PC-3 (cell line): ENCODE measurements at regions not wholly inside any gene's neighbourhood (a gene's known extent, or its start where the extent isn't known, plus 50 kb on each side); places are given as distances from the start of the nearest gene placed in this dataset.
A peak's percentile ranks its signal among the peaks of the same experiment; 100 is the strongest.

Experiments used
- ATAC-seq: fragments of 200-7000 bp; cut with Tn5 transposase; 2 replicates; pipeline ENCODE4 v1.9.1; 2020; ENCODE audit warnings: mild to moderate bottlenecking, moderate library complexity
- BruUV-seq: library from RNA; stranded (reverse); fragments of 400-500 nt; replicated peaks from 2 replicates; lab custom pipeline; 2021; lab: Mats Ljungman, UMichigan
- CTCF ChIA-PET: fragments of 300-600 bp; sonication (Branson Sonifier 250); formaldehyde crosslinking; loops from one replicate; lab custom pipeline; 2022; ENCODE audit warnings: antibody characterized with exemption; lab: Charles Lee
- POLR2A ChIA-PET: fragments of 300-600 bp; sonication (Branson Sonifier 250); formaldehyde crosslinking; loops from one replicate; lab custom pipeline; 2022; ENCODE audit warnings: antibody characterized with exemption; ENCODE audit not compliant: unreplicated experiment; lab: Charles Lee
- DNase-seq: peaks from one replicate; pipeline ENCODE4 v3.0.0-alpha.2; 2015
- H2AFZ ChIP-seq: fragments of 300-600 bp; sonication (generic); 2 replicates; pipeline ENCODE4 v1.6.0; 2016; ENCODE audit warnings: antibody characterized with exemption, low read length
- H3F3A ChIP-seq: fragments of 300-600 bp; sonication (generic); one replicate; pipeline ENCODE4 v1.6.0; 2017; ENCODE audit warnings: antibody characterized with exemption, low read length, control low read depth, mild to moderate bottlenecking; ENCODE audit not compliant: unreplicated experiment
- H3K27ac ChIP-seq: fragments of 300-600 bp; sonication (generic); 2 replicates; pipeline ENCODE4 v1.5.1; 2016; ENCODE audit warnings: mild to moderate bottlenecking, low read length
- H3K27me3 ChIP-seq: fragments of 300-600 bp; sonication (generic); 2 replicates; pipeline ENCODE4 v1.6.1; 2016; ENCODE audit warnings: low read length, mixed read lengths
- H3K36me3 ChIP-seq: fragments of 300-600 bp; sonication (generic); 2 replicates; pipeline ENCODE4 v1.6.1; 2016; ENCODE audit warnings: low read depth, mixed run types, low read length, mixed read lengths
- H3K4me1 ChIP-seq: fragments of 300-600 bp; sonication (generic); 2 replicates; pipeline ENCODE4 v1.5.1; 2016; ENCODE audit warnings: low read length; ENCODE audit not compliant: insufficient read depth
- H3K4me2 ChIP-seq: fragments of 300-600 bp; sonication (generic); 2 replicates; pipeline ENCODE4 v1.6.0; 2016; ENCODE audit warnings: low read length
- H3K4me3 ChIP-seq: fragments of 300-600 bp; sonication (generic); 2 replicates; pipeline ENCODE4 v1.5.1; 2016; ENCODE audit warnings: mild to moderate bottlenecking, low read length, mixed read lengths
- H3K79me2 ChIP-seq: fragments of 300-600 bp; sonication (generic); 2 replicates; pipeline ENCODE4 v1.6.1; 2017; ENCODE audit warnings: low read length, mixed read lengths
- H3K9ac ChIP-seq: fragments of 300-600 bp; sonication (generic); 2 replicates; pipeline ENCODE4 v1.6.0; 2016; ENCODE audit warnings: mild to moderate bottlenecking, low read length
- H3K9me2 ChIP-seq: fragments of 300-600 bp; sonication (generic); replicated peaks from 2 replicates; pipeline ENCODE4 v1.6.1; 2016; ENCODE audit warnings: mixed run types, low read length, mixed read lengths
- H3K9me3 ChIP-seq: fragments of 300-600 bp; sonication (generic); 2 replicates; pipeline ENCODE4 v1.6.1; 2016; ENCODE audit warnings: low read length, mixed read lengths
- H4K20me1 ChIP-seq: fragments of 300-600 bp; sonication (generic); 2 replicates; pipeline ENCODE4 v1.6.1; 2016; ENCODE audit warnings: low read length, mixed read lengths
- EZH2 ChIP-seq: fragments of 300-600 bp; sonication (generic); IDR thresholded peaks from one replicate; pipeline ENCODE4 v1.6.1; 2017; ENCODE audit warnings: antibody characterized with exemption, mild to moderate bottlenecking, low read length; ENCODE audit not compliant: unreplicated experiment
- EZH2phosphoT487 ChIP-seq: fragments of 300-600 bp; sonication (generic); IDR thresholded peaks from 2 replicates; pipeline ENCODE4 v1.6.1; 2018; ENCODE audit warnings: mild to moderate bottlenecking, antibody characterized with exemption, low read length, borderline replicate concordance
- intact Hi-C: fragments of 100-400 bp; cut with micrococcal nuclease; formaldehyde crosslinking; loops from 2 replicates; pipeline ENCODE4 v1.9.0; 2023
- TF ChIP-seq, protein P1 (sequence below): fragments of 300-600 bp; sonication (generic); conservative IDR thresholded peaks from 2 replicates; pipeline ENCODE4 v1.5.1; 2017; ENCODE audit warnings: antibody characterized with exemption, low read depth, mild to moderate bottlenecking, low read length

DNA sequence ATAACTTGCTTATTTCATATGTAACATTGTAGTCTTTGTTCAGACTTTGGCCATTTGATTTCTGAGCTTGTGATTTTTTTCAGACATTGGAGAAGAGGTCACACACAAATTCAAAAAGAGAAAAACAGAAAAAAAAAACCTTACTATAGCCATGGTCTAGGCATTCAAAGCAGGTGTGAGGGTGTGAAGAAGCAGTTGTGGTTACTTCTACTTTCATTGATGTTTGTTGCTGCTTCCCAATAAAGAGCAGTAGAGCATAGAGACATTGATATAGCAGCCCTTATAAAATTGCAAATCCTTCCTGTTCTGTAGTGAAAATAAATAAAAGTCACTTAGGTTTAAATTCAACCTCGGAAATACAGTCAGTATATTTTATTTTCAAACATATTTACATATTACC lies 671.6 kb downstream of the GRXCR1 start:
- Histone ChIP-seq H3K4me3 (no peak overlapping the region), H3K27ac (no peak overlapping the region), H3K27me3 (no peaks in the 10 kb centered on the region), H3K4me1 (no peaks in the 10 kb centered on the region), H4K20me1 (no peaks in the 10 kb centered on the region), H3K36me3 (no peaks in the 10 kb centered on the region), H3K79me2 (no peaks in the 10 kb centered on the region), H3F3A (no peaks in the 10 kb centered on the region), H3K9ac (no peak overlapping the region), H3K9me2 (no peaks in the 10 kb centered on the region), H2AFZ (no peak overlapping the region), H3K4me2 (no peak overlapping the region), H3K9me3 (no peaks in the 10 kb centered on the region)
- TF ChIP-seq EZH2phosphoT487 (no peak), EZH2 (no peak)
- TF ChIP-seq, protein P1, sequence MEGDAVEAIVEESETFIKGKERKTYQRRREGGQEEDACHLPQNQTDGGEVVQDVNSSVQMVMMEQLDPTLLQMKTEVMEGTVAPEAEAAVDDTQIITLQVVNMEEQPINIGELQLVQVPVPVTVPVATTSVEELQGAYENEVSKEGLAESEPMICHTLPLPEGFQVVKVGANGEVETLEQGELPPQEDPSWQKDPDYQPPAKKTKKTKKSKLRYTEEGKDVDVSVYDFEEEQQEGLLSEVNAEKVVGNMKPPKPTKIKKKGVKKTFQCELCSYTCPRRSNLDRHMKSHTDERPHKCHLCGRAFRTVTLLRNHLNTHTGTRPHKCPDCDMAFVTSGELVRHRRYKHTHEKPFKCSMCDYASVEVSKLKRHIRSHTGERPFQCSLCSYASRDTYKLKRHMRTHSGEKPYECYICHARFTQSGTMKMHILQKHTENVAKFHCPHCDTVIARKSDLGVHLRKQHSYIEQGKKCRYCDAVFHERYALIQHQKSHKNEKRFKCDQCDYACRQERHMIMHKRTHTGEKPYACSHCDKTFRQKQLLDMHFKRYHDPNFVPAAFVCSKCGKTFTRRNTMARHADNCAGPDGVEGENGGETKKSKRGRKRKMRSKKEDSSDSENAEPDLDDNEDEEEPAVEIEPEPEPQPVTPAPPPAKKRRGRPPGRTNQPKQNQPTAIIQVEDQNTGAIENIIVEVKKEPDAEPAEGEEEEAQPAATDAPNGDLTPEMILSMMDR: no peak
- ATAC-seq (peak; percentile 31; the same call in 1 of the 2 replicates), DNase-seq (no peak)
- intact Hi-C loops: no loop called here
- ChIA-PET CTCF (no interaction called here), POLR2A (no interaction called here)
- no TSS peak for BruUV-seq

DNA sequence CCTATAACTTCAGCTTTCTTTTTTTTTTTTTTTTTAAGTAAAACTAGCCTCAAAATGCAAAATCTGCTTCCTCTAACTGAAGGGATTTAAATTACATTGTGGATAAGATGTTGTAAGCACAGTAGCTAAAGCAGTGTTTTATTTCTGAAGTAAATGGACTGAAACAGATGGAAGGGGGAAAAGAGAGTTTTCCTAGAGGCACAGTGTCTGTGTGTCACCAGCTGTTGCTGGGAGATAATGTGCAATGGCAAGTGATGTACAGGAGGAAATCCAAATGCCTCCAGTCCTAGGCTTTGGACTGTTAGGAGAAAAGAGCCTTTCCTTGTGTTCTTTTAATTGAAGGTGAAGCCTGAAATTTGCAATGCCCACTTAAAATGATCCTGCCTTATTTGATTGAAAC lies 672.1 kb downstream of the GRXCR1 start:
- no peak overlapping the region for H2AFZ ChIP-seq
- no peaks in the 10 kb centered on the region for H3K4me1 ChIP-seq
- no peaks in the 10 kb centered on the region for H3K79me2 ChIP-seq
- POLR2A ChIA-PET: no interaction called here
- CTCF ChIA-PET: no interaction called here
- ATAC-seq: no peak
- DNase-seq: no peak
- H3K27ac ChIP-seq: no peak overlapping the region
- no peaks in the 10 kb centered on the region for H3K9me3 ChIP-seq
- H4K20me1 ChIP-seq: no peaks in the 10 kb centered on the region
- H3K27me3 ChIP-seq: no peaks in the 10 kb centered on the region
- intact Hi-C loops: no loop called here
- no peaks in the 10 kb centered on the region for H3F3A ChIP-seq
- no peaks in the 10 kb centered on the region for H3K9me2 ChIP-seq
- no peak overlapping the region for H3K4me2 ChIP-seq
- H3K36me3 ChIP-seq: no peaks in the 10 kb centered on the region
- H3K9ac ChIP-seq: no peak overlapping the region
- TF ChIP-seq EZH2phosphoT487: no peak
- no TSS peak for BruUV-seq
- H3K4me3 ChIP-seq: no peak overlapping the region

DNA sequence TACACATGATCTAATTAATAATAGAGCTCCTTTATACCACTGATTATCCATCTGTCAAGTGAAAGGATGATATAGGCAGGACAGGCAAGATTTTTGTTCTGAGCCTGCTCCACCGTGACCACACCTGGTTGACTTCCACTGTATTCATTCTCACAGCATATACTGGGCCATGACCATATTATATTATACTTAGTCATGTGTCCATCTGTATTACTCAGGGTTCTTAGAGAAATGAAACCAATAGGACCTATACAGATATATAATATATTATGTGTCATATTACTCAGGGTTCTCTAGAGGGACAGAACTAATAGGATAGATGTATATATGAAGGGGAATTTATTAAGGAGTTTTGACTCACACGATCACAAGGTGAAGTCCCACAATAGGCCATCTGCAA lies 675.1 kb downstream of the GRXCR1 start:
- CTCF ChIA-PET: no interaction called here
- intact Hi-C loops: no loop called here
- ATAC-seq (no peak), DNase-seq (no peak)
- TF ChIP-seq, protein P1: no peak
- TF ChIP-seq EZH2phosphoT487: no peak
- no peak for TF ChIP-seq EZH2
- no TSS peak for BruUV-seq
- Histone ChIP-seq H3K27me3 (no peaks in the 10 kb centered on the region), H2AFZ (no peak overlapping the region), H3K36me3 (no peaks in the 10 kb centered on the region), H3K79me2 (no peaks in the 10 kb centered on the region), H3K4me1 (no peaks in the 10 kb centered on the region), H3K9me2 (no peaks in the 10 kb centered on the region), H3K4me3 (no peak overlapping the region), H3K9me3 (no peaks in the 10 kb centered on the region), H3K27ac (no peak overlapping the region), H3F3A (no peaks in the 10 kb centered on the region), H4K20me1 (no peaks in the 10 kb centered on the region), H3K4me2 (no peak overlapping the region), H3K9ac (no peak overlapping the region)
- POLR2A ChIA-PET: no interaction called here
